ENCODE measurements at regions not wholly inside any gene's neighbourhood (a gene's known extent, or its start where the extent isn't known, plus 50 kb on each side); places are given as distances from the start of the nearest gene placed in this dataset.

DNA sequence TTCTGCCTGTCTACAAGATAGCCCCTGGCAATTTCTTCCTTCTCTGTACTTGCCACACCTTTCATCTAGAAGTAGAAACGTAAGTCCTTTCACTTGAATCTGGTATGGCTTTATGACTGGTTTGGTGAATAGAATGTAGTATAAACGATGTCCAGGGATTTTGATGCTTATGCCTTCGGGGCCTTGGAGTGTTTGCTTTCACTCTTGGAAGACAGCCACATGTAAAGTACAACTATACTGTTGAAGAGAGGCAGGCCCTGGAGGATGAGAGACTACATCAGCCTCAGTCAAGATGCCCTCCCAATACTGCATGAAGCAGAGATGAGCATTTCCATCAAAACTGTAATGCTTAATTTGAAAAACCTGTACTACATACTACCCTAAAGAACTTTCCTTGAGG lies 553.8 kb upstream of the C9orf72 start:
- no peak overlapping the region for H3K9ac ChIP-seq (ENCODE audit: low read depth, low read length, poor library complexity, severe bottlenecking)
- no peak overlapping the region for H2AFZ ChIP-seq (ENCODE audit: low read length)
- no peaks in the 10 kb centered on the region for H3K9me2 ChIP-seq (replicated peaks; ENCODE audit: low read depth, low read length)
- no peaks in the 10 kb centered on the region for H4K20me1 ChIP-seq (ENCODE audit: insufficient read depth, low read length, poor library complexity, severe bottlenecking)
- H3K4me2 ChIP-seq (ENCODE audit: low read depth, low read length, poor library complexity, severe bottlenecking) = no peak overlapping the region
- H3K79me2 ChIP-seq (ENCODE audit: insufficient read depth, low read length) = no peaks in the 10 kb centered on the region
- no peaks in the 10 kb centered on the region for H3K4me1 ChIP-seq (ENCODE audit: insufficient read depth, low read length, poor library complexity, severe bottlenecking)
- H3K4me3 ChIP-seq (ENCODE audit: low read length, poor library complexity, severe bottlenecking) = no peak overlapping the region
- TF ChIP-seq, protein P1, sequence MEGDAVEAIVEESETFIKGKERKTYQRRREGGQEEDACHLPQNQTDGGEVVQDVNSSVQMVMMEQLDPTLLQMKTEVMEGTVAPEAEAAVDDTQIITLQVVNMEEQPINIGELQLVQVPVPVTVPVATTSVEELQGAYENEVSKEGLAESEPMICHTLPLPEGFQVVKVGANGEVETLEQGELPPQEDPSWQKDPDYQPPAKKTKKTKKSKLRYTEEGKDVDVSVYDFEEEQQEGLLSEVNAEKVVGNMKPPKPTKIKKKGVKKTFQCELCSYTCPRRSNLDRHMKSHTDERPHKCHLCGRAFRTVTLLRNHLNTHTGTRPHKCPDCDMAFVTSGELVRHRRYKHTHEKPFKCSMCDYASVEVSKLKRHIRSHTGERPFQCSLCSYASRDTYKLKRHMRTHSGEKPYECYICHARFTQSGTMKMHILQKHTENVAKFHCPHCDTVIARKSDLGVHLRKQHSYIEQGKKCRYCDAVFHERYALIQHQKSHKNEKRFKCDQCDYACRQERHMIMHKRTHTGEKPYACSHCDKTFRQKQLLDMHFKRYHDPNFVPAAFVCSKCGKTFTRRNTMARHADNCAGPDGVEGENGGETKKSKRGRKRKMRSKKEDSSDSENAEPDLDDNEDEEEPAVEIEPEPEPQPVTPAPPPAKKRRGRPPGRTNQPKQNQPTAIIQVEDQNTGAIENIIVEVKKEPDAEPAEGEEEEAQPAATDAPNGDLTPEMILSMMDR (conservative IDR thresholded peaks at IDR 0.05; ENCODE audit: low read length) = no peak
- no peak for TF ChIP-seq EZH2phosphoT487 (IDR thresholded peaks at IDR 0.05; ENCODE audit: borderline replicate concordance)
- no peaks in the 10 kb centered on the region for H3F3A ChIP-seq (ENCODE audit: low read depth)
- H3K36me3 ChIP-seq (ENCODE audit: insufficient read depth, low read length) = no peaks in the 10 kb centered on the region
- no peaks in the 10 kb centered on the region for H3K27me3 ChIP-seq (ENCODE audit: insufficient read depth, low read length, poor library complexity, severe bottlenecking)
- H3K9me3 ChIP-seq (ENCODE audit: insufficient read depth, low read depth, low read length) = no peaks in the 10 kb centered on the region

DNA sequence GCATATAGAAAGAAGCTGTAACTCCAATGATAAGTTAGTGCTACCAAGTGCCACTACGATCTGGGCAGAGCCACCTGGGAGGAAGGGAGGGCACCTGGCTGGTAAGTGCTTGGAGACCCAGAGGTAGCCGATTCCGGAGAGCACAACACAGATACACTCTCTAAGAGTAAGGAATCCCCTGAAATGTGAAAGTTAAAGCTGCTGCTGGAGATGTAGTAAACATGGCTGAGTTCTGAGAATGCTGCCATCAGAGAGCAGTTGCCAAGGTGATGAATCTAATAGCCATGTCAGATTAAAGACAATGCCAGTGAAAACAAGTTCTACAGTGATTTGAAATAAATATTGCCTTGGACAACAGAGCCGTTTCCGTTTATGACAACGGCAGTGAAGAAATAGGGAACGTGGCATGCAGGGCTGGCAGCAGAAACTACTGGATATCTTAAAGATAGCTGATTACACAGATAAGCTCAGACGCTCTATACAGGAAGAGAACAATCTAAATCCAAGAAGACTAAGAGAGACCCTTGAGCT lies 561.2 kb upstream of the C9orf72 start:
- no peaks in the 10 kb centered on the region for H3K27me3 ChIP-seq (ENCODE audit: insufficient read depth, low read length, poor library complexity, severe bottlenecking)

DNA sequence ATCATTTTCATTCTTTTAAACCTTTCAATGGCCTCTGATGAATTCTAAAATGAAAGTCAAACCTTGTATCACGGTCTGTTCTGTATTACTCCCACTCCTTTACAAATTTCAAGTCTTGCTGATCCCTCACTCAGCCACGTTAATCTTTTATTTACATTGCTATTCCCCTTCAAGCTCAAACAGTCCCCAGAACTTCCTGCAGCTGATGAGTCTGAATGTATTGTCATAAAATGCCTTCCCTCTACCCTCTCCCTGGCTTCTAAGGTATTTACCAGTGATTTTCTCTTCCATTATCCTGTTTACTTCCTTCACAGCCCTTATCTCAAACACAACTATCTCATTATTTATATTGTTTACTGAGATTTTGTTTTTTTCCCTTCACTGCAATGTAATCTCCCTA lies 562.3 kb upstream of the C9orf72 start:
- Histone ChIP-seq H3K9me3 (ENCODE audit: insufficient read depth, low read depth, low read length) (no peaks in the 10 kb centered on the region), H2AFZ (ENCODE audit: low read length) (no peak overlapping the region), H3K4me1 (ENCODE audit: insufficient read depth, low read length, poor library complexity, severe bottlenecking) (no peaks in the 10 kb centered on the region), H3K4me2 (ENCODE audit: low read depth, low read length, poor library complexity, severe bottlenecking) (no peak overlapping the region), H3K9me2 (replicated peaks; ENCODE audit: low read depth, low read length) (no peaks in the 10 kb centered on the region), H4K20me1 (ENCODE audit: insufficient read depth, low read length, poor library complexity, severe bottlenecking) (no peaks in the 10 kb centered on the region), H3K36me3 (ENCODE audit: insufficient read depth, low read length) (no peaks in the 10 kb centered on the region), H3K9ac (ENCODE audit: low read depth, low read length, poor library complexity, severe bottlenecking) (no peak overlapping the region), H3K79me2 (ENCODE audit: insufficient read depth, low read length) (no peaks in the 10 kb centered on the region), H3K27me3 (ENCODE audit: insufficient read depth, low read length, poor library complexity, severe bottlenecking) (no peaks in the 10 kb centered on the region), H3K4me3 (ENCODE audit: low read length, poor library complexity, severe bottlenecking) (no peak overlapping the region), H3F3A (ENCODE audit: low read depth) (no peaks in the 10 kb centered on the region)
- no peak for TF ChIP-seq EZH2phosphoT487 (IDR thresholded peaks at IDR 0.05; ENCODE audit: borderline replicate concordance)
- TF ChIP-seq, protein P1 (conservative IDR thresholded peaks at IDR 0.05; ENCODE audit: low read length) = no peak

More for the DNA sequence above, 561.2 kb upstream of the C9orf72 start:
- H4K20me1 ChIP-seq (ENCODE audit: insufficient read depth, low read length, poor library complexity, severe bottlenecking) = no peaks in the 10 kb centered on the region
- H3K9me3 ChIP-seq (ENCODE audit: insufficient read depth, low read depth, low read length) = no peaks in the 10 kb centered on the region
- H3K79me2 ChIP-seq (ENCODE audit: insufficient read depth, low read length) = no peaks in the 10 kb centered on the region
- H2AFZ ChIP-seq (ENCODE audit: low read length) = no peak overlapping the region
- H3K4me1 ChIP-seq (ENCODE audit: insufficient read depth, low read length, poor library complexity, severe bottlenecking) = no peaks in the 10 kb centered on the region
- no peak overlapping the region for H3K9ac ChIP-seq (ENCODE audit: low read depth, low read length, poor library complexity, severe bottlenecking)
- no peak overlapping the region for H3K4me3 ChIP-seq (ENCODE audit: low read length, poor library complexity, severe bottlenecking)
- H3K36me3 ChIP-seq (ENCODE audit: insufficient read depth, low read length) = no peaks in the 10 kb centered on the region
- H3K4me2 ChIP-seq (ENCODE audit: low read depth, low read length, poor library complexity, severe bottlenecking) = no peak overlapping the region
- TF ChIP-seq, protein P1 (conservative IDR thresholded peaks at IDR 0.05; ENCODE audit: low read length) = no peak
- TF ChIP-seq EZH2phosphoT487 (IDR thresholded peaks at IDR 0.05; ENCODE audit: borderline replicate concordance) = no peak
- H3K9me2 ChIP-seq (replicated peaks; ENCODE audit: low read depth, low read length) = no peaks in the 10 kb centered on the region
- no peaks in the 10 kb centered on the region for H3F3A ChIP-seq (ENCODE audit: low read depth)

Data from Loucy (cell line).